GM18867 (cell line): ENCODE measurements at regions not wholly inside any gene's neighbourhood (a gene's known extent, or its start where the extent isn't known, plus 50 kb on each side); places are given as distances from the start of the nearest gene placed in this dataset.
"Not testable (repeated sequence)": the region's sequence is repeated elsewhere in the genome, so short reads cannot be mapped to it uniquely, and the experiment has no call there.

Source experiments
- ATAC-seq: cut with Tn5 transposase; IDR thresholded peaks from one replicate; pipeline ENCODE4 v1.9.1; 2021; ENCODE audit warnings: mild to moderate bottlenecking, moderate library complexity; ENCODE audit not compliant: unreplicated experiment

GRCh38 chr2:167697194-167697593 lies 550.2 kb downstream of the STK39 start:
- no peak for ATAC-seq

- no peak for ATAC-seq
Observed at GRCh38 chr2:167692936-167693335, 554.5 kb downstream of the STK39 start.

- no peak for ATAC-seq
Observed at GRCh38 chr2:167692191-167692590, 555.2 kb downstream of the STK39 start.

GRCh38 chr2:167689444-167689843 lies 558.0 kb downstream of the STK39 start:
- no peak for ATAC-seq

- no peak for ATAC-seq
Observed at GRCh38 chr2:167686691-167687090, 560.7 kb downstream of the STK39 start.

GRCh38 chr2:167681234-167682015 lies 566.0 kb downstream of the STK39 start:
- no peak for ATAC-seq

- no peak for ATAC-seq
Observed at GRCh38 chr2:167678158-167678557, 569.2 kb downstream of the STK39 start.

- no peak for ATAC-seq
Observed at GRCh38 chr2:167675906-167676305, 571.5 kb downstream of the STK39 start.

- ATAC-seq, result no peak
Observed at GRCh38 chr2:167670588-167670987, 576.8 kb downstream of the STK39 start.

- no peak for ATAC-seq
Observed at GRCh38 chr2:167653131-167653530, 594.3 kb downstream of the STK39 start.

GRCh38 chr2:167652401-167652800 lies 595.0 kb downstream of the STK39 start:
- ATAC-seq, result no peak

- no peak for ATAC-seq
Observed at GRCh38 chr2:167651406-167652151, 595.8 kb downstream of the STK39 start.

GRCh38 chr2:167646557-167646956 lies 600.8 kb downstream of the STK39 start:
- ATAC-seq, result no peak

- ATAC-seq, result no peak
Observed at GRCh38 chr2:167640096-167640495, 607.3 kb downstream of the STK39 start.

GRCh38 chr2:167637741-167638140 lies 609.7 kb downstream of the STK39 start:
- ATAC-seq, result no peak

GRCh38 chr2:167632271-167632670 lies 615.1 kb downstream of the STK39 start:
- ATAC-seq, result not testable (repeated sequence)

- ATAC-seq, result no peak
Observed at GRCh38 chr2:167626961-167627360, 620.4 kb downstream of the STK39 start.

GRCh38 chr2:167626301-167626700 lies 621.1 kb downstream of the STK39 start:
- ATAC-seq, result no peak

- no peak for ATAC-seq
Observed at GRCh38 chr2:167616997-167617396, 630.4 kb downstream of the STK39 start.

- no peak for ATAC-seq
Observed at GRCh38 chr2:167613471-167613870, 633.9 kb downstream of the STK39 start.

- no peak for ATAC-seq
Observed at GRCh38 chr2:167608487-167608886, 638.9 kb downstream of the STK39 start.

GRCh38 chr2:167607731-167608130 lies 639.7 kb downstream of the STK39 start:
- no peak for ATAC-seq
